ENCODE measurements at regions not wholly inside any gene's neighbourhood (a gene's known extent, or its start where the extent isn't known, plus 50 kb on each side); places are given as distances from the start of the nearest gene placed in this dataset.
"Not testable (repeated sequence)": the region's sequence is repeated elsewhere in the genome, so short reads cannot be mapped to it uniquely, and the experiment has no call there.

DNA sequence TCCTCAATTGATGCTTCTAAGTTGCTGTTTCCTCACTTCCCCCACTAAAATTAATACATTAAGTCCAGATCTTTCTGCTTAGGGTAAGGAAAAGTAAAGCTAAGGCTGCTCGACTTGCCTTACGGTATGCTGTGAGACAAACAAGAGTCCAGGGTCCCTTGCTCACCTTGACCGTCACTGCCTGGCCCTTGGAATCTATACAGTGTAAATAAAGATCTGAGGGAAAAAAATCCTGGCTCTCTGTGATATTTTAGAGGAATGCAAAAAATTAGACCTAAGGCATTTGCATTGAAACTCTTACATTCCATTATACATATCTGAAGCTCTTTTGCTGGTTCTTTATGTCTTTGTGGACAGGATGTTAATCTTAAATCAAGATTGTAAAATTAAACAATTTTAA, 129.6 kb upstream of the HCCS start:
- Mint-ChIP-seq H3K27ac (no peak overlapping the region), H3K4me3 (no peak overlapping the region), H3K27me3 (no peaks in the 10 kb centered on the region), H3K4me1 (no peaks in the 10 kb centered on the region), H3K9me3 (no peaks in the 10 kb centered on the region), H3K36me3 (no peaks in the 10 kb centered on the region)
- ATAC-seq: no peak

GRCh38 chrX:10983526-10983925, 127.6 kb upstream of the HCCS start:
- H3K27me3 Mint-ChIP-seq: no peaks in the 10 kb centered on the region
- H3K9me3 Mint-ChIP-seq: no peaks in the 10 kb centered on the region
- no peak overlapping the region for H3K27ac Mint-ChIP-seq
- no peaks in the 10 kb centered on the region for H3K4me1 Mint-ChIP-seq
- no peaks in the 10 kb centered on the region for H3K36me3 Mint-ChIP-seq
- no peak overlapping the region for H3K4me3 Mint-ChIP-seq
- ATAC-seq: no peak

DNA sequence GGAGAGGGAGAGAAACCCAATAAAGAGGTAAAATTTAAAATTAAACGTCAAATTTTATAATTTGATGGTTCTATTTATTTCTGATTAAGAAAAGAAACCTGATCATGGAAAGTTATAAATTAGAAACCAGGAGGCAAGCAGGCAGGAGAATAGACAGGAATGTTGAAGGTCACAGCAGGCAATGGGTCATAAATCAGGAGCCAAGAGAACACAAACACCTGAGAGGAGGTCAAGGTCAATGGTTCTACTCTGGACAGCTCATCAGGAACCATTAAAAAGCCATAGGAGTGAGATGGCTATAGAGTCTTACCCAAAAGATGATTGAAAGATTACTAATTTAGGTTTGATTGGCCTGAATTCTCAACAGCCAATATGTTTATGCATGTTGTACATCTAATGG, 126.9 kb upstream of the HCCS start:
- no peaks in the 10 kb centered on the region for H3K4me1 Mint-ChIP-seq
- H3K4me3 Mint-ChIP-seq: no peak overlapping the region
- H3K27me3 Mint-ChIP-seq: no peaks in the 10 kb centered on the region
- H3K36me3 Mint-ChIP-seq: no peaks in the 10 kb centered on the region
- no peak overlapping the region for H3K27ac Mint-ChIP-seq
- ATAC-seq: no peak
- no peaks in the 10 kb centered on the region for H3K9me3 Mint-ChIP-seq

- Mint-ChIP-seq H3K27me3 (no peaks in the 10 kb centered on the region), H3K9me3 (no peaks in the 10 kb centered on the region), H3K4me3 (no peak overlapping the region), H3K4me1 (no peaks in the 10 kb centered on the region), H3K27ac (no peak overlapping the region), H3K36me3 (no peaks in the 10 kb centered on the region)
- no peak for ATAC-seq
Measured at GRCh38 chrX:10986616-10987015, 124.5 kb upstream of the HCCS start.

- no peak overlapping the region for H3K27ac Mint-ChIP-seq
- H3K36me3 Mint-ChIP-seq: no peaks in the 10 kb centered on the region
Measured at GRCh38 chrX:10988653-10989052, 122.5 kb upstream of the HCCS start.

GRCh38 chrX:10989386-10989785, 121.7 kb upstream of the HCCS start:
- H3K27me3 Mint-ChIP-seq: no peaks in the 10 kb centered on the region

More at GRCh38 chrX:10988653-10989052, 122.5 kb upstream of the HCCS start:
- Mint-ChIP-seq H3K4me1 (no peaks in the 10 kb centered on the region), H3K4me3 (no peak overlapping the region), H3K9me3 (no peaks in the 10 kb centered on the region), H3K27me3 (no peaks in the 10 kb centered on the region)
- no peak for ATAC-seq

GRCh38 chrX:10990418-10990817, 120.7 kb upstream of the HCCS start:
- Mint-ChIP-seq H3K9me3 (no peaks in the 10 kb centered on the region), H3K27ac (no peak overlapping the region), H3K27me3 (no peaks in the 10 kb centered on the region), H3K4me3 (no peak overlapping the region), H3K4me1 (no peaks in the 10 kb centered on the region), H3K36me3 (no peaks in the 10 kb centered on the region)
- no peak for ATAC-seq

More at GRCh38 chrX:10989386-10989785, 121.7 kb upstream of the HCCS start:
- no peak for ATAC-seq
- no peak overlapping the region for H3K4me3 Mint-ChIP-seq
- H3K4me1 Mint-ChIP-seq: no peaks in the 10 kb centered on the region
- no peaks in the 10 kb centered on the region for H3K9me3 Mint-ChIP-seq
- no peaks in the 10 kb centered on the region for H3K36me3 Mint-ChIP-seq
- no peak overlapping the region for H3K27ac Mint-ChIP-seq

GRCh38 chrX:10990976-10991375, 120.2 kb upstream of the HCCS start:
- ATAC-seq: no peak
- Mint-ChIP-seq H3K36me3 (no peaks in the 10 kb centered on the region), H3K27ac (no peak overlapping the region), H3K27me3 (no peaks in the 10 kb centered on the region), H3K4me3 (no peak overlapping the region), H3K4me1 (no peaks in the 10 kb centered on the region), H3K9me3 (no peaks in the 10 kb centered on the region)

GRCh38 chrX:10992110-10992509, 119.0 kb upstream of the HCCS start:
- Mint-ChIP-seq H3K27ac (no peak overlapping the region), H3K4me1 (no peaks in the 10 kb centered on the region), H3K36me3 (no peaks in the 10 kb centered on the region), H3K27me3 (no peaks in the 10 kb centered on the region), H3K9me3 (no peaks in the 10 kb centered on the region), H3K4me3 (no peak overlapping the region)
- ATAC-seq: no peak

DNA sequence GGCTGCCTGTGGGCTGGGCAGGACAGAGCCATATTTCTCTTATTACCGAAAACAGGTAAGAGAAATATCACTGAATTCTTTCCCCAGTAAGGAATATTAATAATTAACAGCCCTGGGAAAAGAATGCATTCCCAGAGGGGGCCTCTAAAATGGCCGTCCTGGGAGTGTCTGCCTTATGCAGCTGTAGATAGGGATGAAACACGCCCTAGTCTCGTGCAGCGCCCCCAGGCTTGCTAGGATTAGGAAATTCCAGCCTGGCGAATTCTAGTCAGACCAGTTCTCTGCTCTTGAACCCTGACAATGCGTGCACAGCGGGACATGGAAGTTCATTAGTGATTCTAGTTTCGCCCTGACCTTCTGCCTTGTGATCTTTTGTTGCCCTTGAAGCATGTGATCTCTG, 104.1 kb upstream of the HCCS start:
- H3K27ac Mint-ChIP-seq, H3K4me3 Mint-ChIP-seq, H3K27me3 Mint-ChIP-seq, ATAC-seq, H3K4me1 Mint-ChIP-seq, H3K9me3 Mint-ChIP-seq, H3K36me3 Mint-ChIP-seq: not testable (repeated sequence)

DNA sequence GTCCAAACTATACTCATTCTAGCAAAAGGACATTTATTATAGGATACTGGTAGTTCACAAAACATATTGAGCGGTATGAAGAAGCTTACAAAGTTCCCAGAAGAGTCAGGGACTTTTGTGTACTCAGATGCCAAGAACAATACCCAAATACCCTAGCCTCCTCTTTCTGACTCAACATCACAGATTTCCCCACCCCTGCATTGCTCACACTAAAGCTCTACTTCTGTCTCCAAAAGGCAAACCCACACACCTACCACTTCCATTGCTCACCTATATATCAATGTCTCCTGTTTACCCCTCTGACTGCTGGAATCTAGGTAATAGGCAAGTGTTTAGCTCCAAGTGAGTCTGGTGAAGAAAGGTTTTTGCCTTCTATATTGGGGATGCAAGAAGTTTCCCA, 100.7 kb upstream of the HCCS start:
- ATAC-seq: no peak
- no peaks in the 10 kb centered on the region for H3K9me3 Mint-ChIP-seq
- no peaks in the 10 kb centered on the region for H3K27me3 Mint-ChIP-seq
- no peaks in the 10 kb centered on the region for H3K4me1 Mint-ChIP-seq
- no peaks in the 10 kb centered on the region for H3K36me3 Mint-ChIP-seq
- H3K4me3 Mint-ChIP-seq: no peak overlapping the region
- H3K27ac Mint-ChIP-seq: no peak overlapping the region

DNA sequence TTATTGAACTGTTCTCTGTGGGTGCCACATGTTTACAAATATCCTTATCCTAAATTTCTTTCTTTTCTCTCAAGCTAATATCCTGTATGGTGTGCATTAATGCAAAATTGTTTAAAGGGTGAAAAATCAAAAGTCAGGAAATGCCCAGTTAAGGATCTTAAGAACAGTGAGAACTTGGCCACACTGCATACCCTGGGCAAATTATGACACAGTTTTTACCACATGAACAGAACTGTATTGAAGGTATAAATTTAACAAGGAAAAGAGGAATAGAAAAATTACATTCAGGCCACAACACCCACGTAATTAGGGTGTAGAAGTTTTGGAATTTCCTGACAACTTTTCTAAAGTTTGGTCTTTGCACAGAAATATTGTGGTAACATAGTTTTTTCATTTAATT, 94.4 kb upstream of the HCCS start:
- H3K4me3 Mint-ChIP-seq: no peak overlapping the region
- no peaks in the 10 kb centered on the region for H3K36me3 Mint-ChIP-seq
- H3K4me1 Mint-ChIP-seq: peaks cover 11% of the 10 kb centered on the region
- ATAC-seq: no peak
- no peak overlapping the region for H3K27ac Mint-ChIP-seq
- peaks cover 2% of the 10 kb centered on the region for H3K9me3 Mint-ChIP-seq
- no peaks in the 10 kb centered on the region for H3K27me3 Mint-ChIP-seq

DNA sequence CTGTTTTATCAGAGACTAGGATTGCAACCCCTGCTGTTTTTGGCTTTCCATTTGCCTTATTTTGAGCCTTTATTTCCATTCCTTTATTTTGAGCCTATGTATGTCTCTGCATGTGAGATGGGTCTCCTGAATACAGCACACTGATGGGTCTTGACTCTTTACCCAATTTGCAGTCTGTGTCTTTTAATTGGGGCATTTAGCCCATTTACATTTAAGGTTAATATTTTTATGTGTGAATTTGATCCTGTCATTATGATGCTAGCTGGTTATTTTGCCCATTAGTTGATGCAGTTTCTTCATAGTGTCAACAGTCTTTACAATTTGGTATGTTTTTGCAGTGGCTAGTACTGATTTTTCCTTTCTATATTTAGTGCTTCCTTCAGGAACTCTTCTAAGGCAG, 88.5 kb upstream of the HCCS start:
- not testable (repeated sequence) for H3K4me3 Mint-ChIP-seq, H3K4me1 Mint-ChIP-seq, H3K27me3 Mint-ChIP-seq, H3K36me3 Mint-ChIP-seq, H3K27ac Mint-ChIP-seq, ATAC-seq, H3K9me3 Mint-ChIP-seq

DNA sequence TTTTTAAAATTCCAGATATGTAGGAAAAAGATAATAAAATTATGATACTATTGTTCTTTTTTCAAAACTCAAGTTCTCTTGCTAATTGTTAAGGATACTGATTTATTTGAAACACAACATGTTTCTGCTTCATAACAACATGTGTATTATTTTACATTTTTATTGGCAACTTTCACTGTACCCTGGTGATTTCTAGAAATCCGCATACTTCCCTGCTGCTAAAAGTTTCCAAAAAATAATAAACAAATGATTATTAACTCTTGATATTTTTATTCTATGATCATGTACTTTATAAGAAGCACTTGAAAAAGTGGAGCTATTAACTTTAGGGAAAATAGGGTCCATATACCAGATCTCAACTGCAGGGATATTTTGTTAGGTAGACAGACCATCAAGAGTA, 71.2 kb upstream of the HCCS start:
- H3K36me3 Mint-ChIP-seq: no peaks in the 10 kb centered on the region
- no peak overlapping the region for H3K27ac Mint-ChIP-seq
- H3K27me3 Mint-ChIP-seq: no peaks in the 10 kb centered on the region
- no peak for ATAC-seq
- no peaks in the 10 kb centered on the region for H3K4me1 Mint-ChIP-seq
- no peak overlapping the region for H3K4me3 Mint-ChIP-seq
- no peaks in the 10 kb centered on the region for H3K9me3 Mint-ChIP-seq

DNA sequence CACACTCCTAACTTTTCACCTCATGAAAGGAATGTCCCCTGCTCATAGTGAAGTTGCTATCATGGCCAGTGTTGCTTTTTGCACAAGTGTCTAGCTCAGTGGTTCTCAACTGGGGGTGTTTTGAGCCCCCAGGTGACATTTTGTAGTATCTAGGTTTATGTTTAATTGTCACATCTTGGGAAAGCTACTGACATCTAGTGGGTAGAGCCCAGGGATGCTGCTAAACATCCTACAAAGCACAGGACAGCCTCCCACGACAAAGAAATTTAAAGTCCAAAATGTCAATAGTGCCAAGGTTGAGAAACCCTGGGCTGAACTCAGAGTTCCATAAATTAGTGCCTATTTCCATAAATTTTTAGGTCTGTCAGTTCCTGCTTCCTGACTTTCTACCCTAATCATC, 70.7 kb upstream of the HCCS start:
- no peaks in the 10 kb centered on the region for H3K9me3 Mint-ChIP-seq
- H3K4me3 Mint-ChIP-seq: no peak overlapping the region
- H3K27ac Mint-ChIP-seq: no peak overlapping the region
- H3K4me1 Mint-ChIP-seq: no peaks in the 10 kb centered on the region
- no peaks in the 10 kb centered on the region for H3K27me3 Mint-ChIP-seq
- ATAC-seq: no peak
- no peaks in the 10 kb centered on the region for H3K36me3 Mint-ChIP-seq

DNA sequence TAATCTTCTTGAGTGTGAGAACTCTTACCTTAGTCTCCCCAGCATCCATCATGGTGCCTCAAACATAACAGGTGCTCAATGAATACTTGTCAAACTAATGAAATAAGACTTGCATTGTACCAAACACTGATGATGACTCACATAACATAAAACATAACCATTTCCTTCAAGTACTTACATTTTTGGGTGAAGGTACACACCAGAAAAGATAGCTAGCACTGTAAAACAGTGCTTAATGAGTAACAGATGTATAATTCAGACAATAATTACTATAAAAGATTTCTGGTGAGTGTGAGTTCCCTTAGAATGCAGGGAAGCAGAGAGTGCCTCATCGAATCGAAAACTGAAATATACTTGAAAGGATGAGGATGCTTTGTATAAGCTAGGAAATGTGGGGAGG, 70.1 kb upstream of the HCCS start:
- H3K27ac Mint-ChIP-seq: no peak overlapping the region
- H3K9me3 Mint-ChIP-seq: no peaks in the 10 kb centered on the region
- H3K36me3 Mint-ChIP-seq: no peaks in the 10 kb centered on the region
- no peaks in the 10 kb centered on the region for H3K4me1 Mint-ChIP-seq
- no peak overlapping the region for H3K4me3 Mint-ChIP-seq
- H3K27me3 Mint-ChIP-seq: no peaks in the 10 kb centered on the region
- ATAC-seq: no peak

- H3K4me1 Mint-ChIP-seq: no peaks in the 10 kb centered on the region
- no peak for ATAC-seq
- no peak overlapping the region for H3K27ac Mint-ChIP-seq
- peaks cover 6% of the 10 kb centered on the region for H3K36me3 Mint-ChIP-seq
- no peaks in the 10 kb centered on the region for H3K27me3 Mint-ChIP-seq
- H3K4me3 Mint-ChIP-seq: no peak overlapping the region
- H3K9me3 Mint-ChIP-seq: peaks cover 2% of the 10 kb centered on the region
Measured at GRCh38 chrX:11050013-11050412, 61.1 kb upstream of the HCCS start.
